Osteoblast (primary cell): ENCODE measurements at regions not wholly inside any gene's neighbourhood (a gene's known extent, or its start where the extent isn't known, plus 50 kb on each side); places are given as distances from the start of the nearest gene placed in this dataset.

ENCODE experiments used
- DNase-seq: peaks from one replicate; pipeline ENCODE4 v3.0.0; 2011; ENCODE audit warnings: low spot score, mixed read lengths; ENCODE audit not compliant: insufficient read length; ENCODE audit errors: missing footprints
- H2AFZ ChIP-seq: 2 replicates; pipeline ENCODE4 v1.6.0; 2011; ENCODE audit warnings: mild to moderate bottlenecking, low read length
- H3K27ac ChIP-seq: 2 replicates; pipeline ENCODE4 v1.5.1; 2011; ENCODE audit warnings: mild to moderate bottlenecking, low read depth, low read length, moderate library complexity
- H3K27me3 ChIP-seq: 2 replicates; pipeline ENCODE4 v1.6.0; 2012; ENCODE audit warnings: mild to moderate bottlenecking, control low read depth, inconsistent platforms, low read length, moderate library complexity; ENCODE audit not compliant: insufficient read depth
- H3K36me3 ChIP-seq: 2 replicates; pipeline ENCODE4 v1.5.1; 2011; ENCODE audit warnings: mild to moderate bottlenecking, low read length, control low read depth, moderate library complexity; ENCODE audit not compliant: insufficient read depth
- H3K4me1 ChIP-seq: 2 replicates; pipeline ENCODE4 v1.5.1; 2011; ENCODE audit warnings: mild to moderate bottlenecking, low read length, control low read depth, moderate library complexity; ENCODE audit not compliant: insufficient read depth
- H3K4me2 ChIP-seq: 2 replicates; pipeline ENCODE4 v1.6.0; 2011; ENCODE audit warnings: mild to moderate bottlenecking, low read length; ENCODE audit not compliant: insufficient read depth
- H3K4me3 ChIP-seq: fragments of 200-600 bp; sonication (generic); 3 replicates; pipeline ENCODE4 v1.5.1; 2012; ENCODE audit warnings: mild to moderate bottlenecking, low read length, inconsistent platforms; ENCODE audit not compliant: insufficient read depth
- H3K79me2 ChIP-seq: 2 replicates; pipeline ENCODE4 v1.6.0; 2012; ENCODE audit warnings: mild to moderate bottlenecking, low read length, control low read depth, inconsistent platforms; ENCODE audit not compliant: insufficient read depth
- H3K9me3 ChIP-seq: 2 replicates; pipeline ENCODE4 v1.5.1; 2011; ENCODE audit warnings: low read depth, low read length, control low read depth
- H4K20me1 ChIP-seq: 2 replicates; pipeline ENCODE4 v1.6.0; 2012; ENCODE audit warnings: mild to moderate bottlenecking, low read length, control low read depth; ENCODE audit not compliant: insufficient read depth
- CTCF ChIP-seq: IDR thresholded peaks from 2 replicates; pipeline ENCODE4 v1.5.1; 2011; ENCODE audit warnings: mild to moderate bottlenecking, low read depth, low read length, moderate library complexity; ENCODE audit errors: extremely low read depth

DNA sequence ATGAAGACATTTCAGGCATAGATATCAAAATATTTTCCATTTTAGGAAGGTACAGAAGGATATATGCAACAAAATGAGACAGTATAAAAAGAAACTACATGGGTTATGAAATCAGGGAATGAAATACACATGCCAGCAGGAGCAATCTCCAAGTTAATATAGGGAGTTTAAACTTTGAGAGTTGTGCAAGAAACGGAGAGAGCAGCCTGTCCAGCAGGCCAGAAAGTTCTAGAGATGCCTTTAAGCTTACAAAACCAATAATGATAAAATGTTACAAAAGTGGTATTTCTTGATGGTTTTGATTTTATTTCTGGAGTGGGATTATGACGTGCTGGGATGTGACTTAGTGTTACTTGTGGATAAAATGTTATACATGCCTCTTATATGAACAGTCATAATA is 2047.9 kb downstream of the ARAP2 start:
- TF ChIP-seq CTCF = no peak
- Histone ChIP-seq H3K9me3 (peaks cover 2% of the 10 kb centered on the region), H3K27ac (no peak overlapping the region), H3K4me3 (no peak overlapping the region), H3K4me1 (no peaks in the 10 kb centered on the region), H2AFZ (no peak overlapping the region), H3K79me2 (no peaks in the 10 kb centered on the region), H4K20me1 (no peaks in the 10 kb centered on the region), H3K4me2 (no peak overlapping the region), H3K27me3 (no peaks in the 10 kb centered on the region), H3K36me3 (no peaks in the 10 kb centered on the region)
- DNase-seq = no peak

DNA sequence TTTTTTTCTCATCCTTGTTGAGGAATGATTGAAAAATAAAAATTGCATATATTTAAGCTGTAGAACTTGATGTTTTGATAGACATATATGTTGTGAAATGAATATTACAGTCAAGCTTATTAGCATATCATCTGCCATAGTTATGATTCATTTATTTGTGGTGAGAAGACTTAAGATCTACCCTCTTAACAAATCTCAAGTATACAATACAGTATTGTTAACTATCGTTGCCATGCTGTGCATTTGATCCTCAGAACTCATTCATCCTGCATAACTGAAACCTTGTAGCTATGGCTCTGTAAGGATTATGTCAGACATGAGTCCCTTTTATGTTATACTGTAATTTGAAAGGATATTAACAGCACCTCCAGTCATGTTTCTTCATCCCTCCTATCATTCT is 2045.3 kb downstream of the ARAP2 start:
- DNase-seq = no peak
- Histone ChIP-seq H3K79me2 (no peaks in the 10 kb centered on the region), H3K4me3 (no peak overlapping the region)

DNA sequence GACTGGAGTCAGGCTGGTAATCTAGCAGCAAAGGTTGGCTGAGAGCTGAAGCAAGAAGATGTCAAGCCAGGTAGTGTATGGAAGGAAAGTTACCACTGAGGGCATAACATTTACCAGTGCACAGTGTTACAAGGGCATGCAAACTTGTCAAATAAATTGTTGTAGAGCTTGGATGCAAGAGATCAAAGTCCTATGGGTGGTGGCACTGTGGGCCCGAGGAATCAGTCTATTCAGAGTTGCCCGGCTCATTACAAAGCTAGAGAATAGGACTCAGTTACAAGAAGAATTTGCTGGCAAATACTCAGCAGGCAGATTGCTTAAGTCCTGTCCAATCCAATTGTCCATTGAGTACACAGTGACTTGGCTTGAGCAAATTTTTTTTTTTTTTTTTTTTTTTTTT is 2043.8 kb downstream of the ARAP2 start:
- H3K4me3 ChIP-seq = no peak overlapping the region
- TF ChIP-seq CTCF = no peak
- no peak for DNase-seq

More for the DNA sequence above, 2045.3 kb downstream of the ARAP2 start:
- no peaks in the 10 kb centered on the region for H3K27me3 ChIP-seq
- no peak for TF ChIP-seq CTCF
- H3K4me1 ChIP-seq = no peaks in the 10 kb centered on the region
- no peak overlapping the region for H3K4me2 ChIP-seq
- peaks cover 3% of the 10 kb centered on the region for H3K9me3 ChIP-seq
- no peaks in the 10 kb centered on the region for H3K36me3 ChIP-seq
- no peak overlapping the region for H2AFZ ChIP-seq
- no peak overlapping the region for H3K27ac ChIP-seq
- no peaks in the 10 kb centered on the region for H4K20me1 ChIP-seq

GRCh38 chr4:34202154-34202553 is 2042.2 kb downstream of the ARAP2 start:
- no peaks in the 10 kb centered on the region for H3K36me3 ChIP-seq
- H3K4me2 ChIP-seq = no peak overlapping the region
- no peak overlapping the region for H2AFZ ChIP-seq
- no peaks in the 10 kb centered on the region for H3K4me1 ChIP-seq
- H3K27ac ChIP-seq = no peak overlapping the region
- no peak for TF ChIP-seq CTCF
- H3K27me3 ChIP-seq = no peaks in the 10 kb centered on the region
- H4K20me1 ChIP-seq = no peaks in the 10 kb centered on the region
- no peaks in the 10 kb centered on the region for H3K79me2 ChIP-seq
- DNase-seq = no peak
- H3K4me3 ChIP-seq = no peak overlapping the region
- peaks cover 3% of the 10 kb centered on the region for H3K9me3 ChIP-seq

More for the DNA sequence above, 2043.8 kb downstream of the ARAP2 start:
- H2AFZ ChIP-seq = no peak overlapping the region
- H3K79me2 ChIP-seq = no peaks in the 10 kb centered on the region
- no peak overlapping the region for H3K4me2 ChIP-seq
- H3K36me3 ChIP-seq = no peaks in the 10 kb centered on the region
- peaks cover 3% of the 10 kb centered on the region for H3K9me3 ChIP-seq
- no peaks in the 10 kb centered on the region for H4K20me1 ChIP-seq
- no peak overlapping the region for H3K27ac ChIP-seq
- no peaks in the 10 kb centered on the region for H3K4me1 ChIP-seq
- H3K27me3 ChIP-seq = no peaks in the 10 kb centered on the region
